DMS153 treated with DMSO at 0.1 percent for 48 hours (cell line): ENCODE measurements at regions not wholly inside any gene's neighbourhood (a gene's known extent, or its start where the extent isn't known, plus 50 kb on each side); places are given as distances from the start of the nearest gene placed in this dataset.
"Not testable (repeated sequence)": the region's sequence is repeated elsewhere in the genome, so short reads cannot be mapped to it uniquely, and the experiment has no call there.

ENCODE experiments used
- DNase-seq: peaks from one replicate; lab custom pipeline; 2025; ENCODE audit not compliant: unreplicated experiment; lab: John Stamatoyannopoulos, UW

- no peak for DNase-seq
These were observed 234.4 kb upstream of the FIGN start for GRCh38 chr2:163970058-163970813.

DNA sequence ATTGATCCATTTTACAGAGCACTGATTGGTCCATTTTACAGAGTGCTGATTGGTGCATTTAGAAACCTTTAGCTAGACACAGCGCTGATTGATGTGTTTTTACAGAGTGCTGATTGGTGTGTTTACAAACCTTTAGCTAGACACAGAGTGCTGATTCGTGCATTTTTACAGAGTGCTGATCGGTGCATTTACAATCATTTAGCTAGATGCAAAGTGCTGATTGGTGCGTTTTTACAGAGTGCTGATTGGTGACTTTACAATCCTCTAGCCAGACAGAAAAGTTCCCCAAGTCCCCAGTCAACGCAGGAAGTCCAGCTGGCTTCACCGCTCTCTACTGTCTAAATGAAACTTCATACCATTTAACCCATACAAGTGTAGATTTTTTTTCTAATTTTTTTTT, 228.5 kb upstream of the FIGN start:
- DNase-seq, result not testable (repeated sequence)

DNA sequence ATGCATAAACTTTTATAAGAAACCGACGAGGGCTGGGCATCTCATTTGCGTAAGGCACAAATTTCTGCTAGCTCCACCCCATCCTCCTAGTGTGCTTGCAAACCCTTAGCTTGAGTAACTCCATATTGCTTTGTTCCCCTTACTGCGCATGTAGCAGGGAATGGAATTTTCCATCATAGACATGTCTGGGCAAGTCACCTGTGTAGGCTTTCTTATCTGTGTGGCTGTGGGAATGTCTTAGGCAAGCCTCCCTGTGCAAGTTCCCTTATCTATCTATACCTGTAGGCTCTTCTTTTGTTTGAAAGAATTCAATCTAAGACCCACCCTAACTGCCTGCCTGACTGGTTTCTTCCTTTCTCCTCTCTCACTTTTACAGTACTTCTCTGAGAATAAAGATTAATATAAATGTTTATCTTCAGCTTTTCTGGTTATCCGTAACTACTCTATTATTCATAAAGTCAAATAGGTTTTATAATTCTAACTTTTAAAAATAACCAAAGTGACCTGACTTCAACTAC, 217.6 kb upstream of the FIGN start:
- no peak for DNase-seq

- DNase-seq, result no peak
These were observed 215.5 kb upstream of the FIGN start for GRCh38 chr2:163951312-163951711.

- DNase-seq, result no peak
These were observed 213.9 kb upstream of the FIGN start for GRCh38 chr2:163949693-163950092.

- no peak for DNase-seq
These were observed 208.5 kb upstream of the FIGN start for GRCh38 chr2:163944347-163944737.

- DNase-seq, result no peak
These were observed 207.9 kb upstream of the FIGN start for GRCh38 chr2:163943403-163944346.

- no peak for DNase-seq
These were observed 198.3 kb upstream of the FIGN start for GRCh38 chr2:163934131-163934530.

- no peak for DNase-seq
These were observed 183.9 kb upstream of the FIGN start for GRCh38 chr2:163919717-163920116.

GRCh38 chr2:163914486-163914885, 178.7 kb upstream of the FIGN start:
- DNase-seq, result not testable (repeated sequence)

DNA sequence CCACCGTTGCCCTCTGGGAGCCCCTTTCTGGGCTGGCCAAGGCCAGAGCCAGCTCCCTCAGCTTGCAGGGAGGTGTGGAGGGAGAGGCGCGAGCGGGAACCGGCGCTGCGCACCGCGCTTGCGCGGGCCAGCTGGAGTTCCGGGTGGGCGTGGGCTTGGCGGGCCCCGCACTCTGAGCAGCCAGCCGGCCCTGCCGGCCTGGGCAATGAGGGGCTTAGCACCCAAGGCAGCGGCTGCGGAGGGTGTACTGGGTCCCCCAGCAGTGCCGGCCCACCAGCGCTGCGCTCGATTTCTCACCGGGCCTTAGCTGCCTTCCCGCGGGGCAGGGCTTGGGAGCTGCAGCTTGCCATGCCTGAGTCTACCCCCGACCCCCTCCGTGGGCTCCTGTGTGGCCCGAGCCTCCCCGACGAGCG, 177.7 kb upstream of the FIGN start:
- DNase-seq, result not testable (repeated sequence)

GRCh38 chr2:163909411-163910080, 173.7 kb upstream of the FIGN start:
- no peak for DNase-seq

- DNase-seq, result no peak
These were observed 170.6 kb upstream of the FIGN start for GRCh38 chr2:163906410-163906809.

DNA sequence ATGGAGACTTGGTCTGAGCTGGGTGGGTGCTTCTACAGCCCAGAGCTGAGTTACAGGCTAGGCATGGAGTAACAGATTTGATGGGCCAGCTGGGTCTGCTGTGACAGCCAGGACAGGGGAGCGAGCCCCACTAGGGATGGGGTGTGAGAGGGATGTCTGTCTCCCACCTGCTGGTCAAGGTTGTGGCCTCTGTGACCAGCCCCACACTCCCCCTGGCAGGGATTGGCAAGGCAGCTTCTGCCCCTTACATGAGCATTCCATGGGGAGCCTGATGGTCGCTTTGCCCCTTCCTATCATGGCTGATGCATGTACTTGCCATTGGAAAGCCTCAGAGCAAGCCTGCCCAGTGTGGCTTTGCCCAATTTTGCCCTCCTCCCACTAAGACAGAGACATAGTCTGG, 162.0 kb upstream of the FIGN start:
- DNase-seq, result no peak

DNA sequence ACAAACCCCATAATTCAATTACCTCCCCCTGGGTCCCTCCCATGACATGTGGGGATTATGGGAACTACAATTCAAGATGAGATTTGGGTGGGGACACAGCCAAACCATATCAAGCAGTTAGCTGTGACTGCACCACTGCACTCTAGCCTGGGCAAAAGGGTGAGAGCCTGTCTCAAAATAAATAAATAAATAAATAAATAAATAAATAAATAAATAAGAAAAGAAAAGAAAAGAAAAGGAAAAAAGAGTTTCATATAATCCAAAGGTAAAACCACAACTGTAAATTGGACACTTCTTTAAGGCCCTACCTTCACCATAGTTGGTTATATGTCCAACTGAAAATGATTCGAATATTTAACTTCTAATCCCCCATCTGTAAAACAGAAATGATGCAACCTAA, 157.6 kb upstream of the FIGN start:
- DNase-seq, result not testable (repeated sequence)

GRCh38 chr2:163888591-163888990, 152.8 kb upstream of the FIGN start:
- DNase-seq, result no peak

DNA sequence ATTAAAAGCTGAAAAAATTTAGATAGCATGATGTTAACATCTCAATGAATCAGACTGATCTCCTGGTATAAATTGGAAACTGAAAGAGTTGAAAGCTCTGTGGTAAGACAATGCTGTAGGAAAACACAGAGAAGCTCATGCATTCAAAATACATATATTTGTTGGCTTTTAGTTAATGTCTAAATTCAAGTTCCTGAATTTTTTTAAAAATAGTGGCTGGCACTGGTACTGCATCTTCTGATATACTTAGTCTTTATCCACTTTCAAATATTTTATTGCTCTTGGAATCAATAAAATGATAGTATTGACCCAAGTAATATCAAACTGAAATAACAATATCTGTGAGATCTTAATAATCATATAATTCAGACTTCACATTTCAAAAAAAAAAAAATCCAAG, 151.4 kb upstream of the FIGN start:
- DNase-seq, result no peak

DNA sequence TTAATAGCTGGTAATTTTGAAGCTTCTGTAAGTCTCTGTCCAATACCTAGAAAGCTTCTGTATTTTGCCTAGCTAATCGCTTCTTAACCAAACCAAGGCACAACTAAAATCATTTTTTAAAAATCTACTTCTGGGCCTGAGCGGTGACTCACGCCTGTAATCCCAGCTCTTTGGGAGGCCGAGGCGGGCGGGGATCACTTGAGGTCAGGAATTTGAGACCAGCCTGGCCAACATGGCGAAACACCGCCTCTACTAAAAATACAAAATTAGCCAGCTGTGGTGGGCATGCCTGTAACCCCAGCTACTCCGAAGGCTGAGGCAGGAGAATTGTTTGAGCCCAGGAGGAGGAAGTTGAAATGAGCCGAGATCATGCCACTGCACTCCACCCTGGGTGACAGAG, 148.6 kb upstream of the FIGN start:
- no peak for DNase-seq

GRCh38 chr2:163878718-163879117, 142.9 kb upstream of the FIGN start:
- DNase-seq, result no peak

DNA sequence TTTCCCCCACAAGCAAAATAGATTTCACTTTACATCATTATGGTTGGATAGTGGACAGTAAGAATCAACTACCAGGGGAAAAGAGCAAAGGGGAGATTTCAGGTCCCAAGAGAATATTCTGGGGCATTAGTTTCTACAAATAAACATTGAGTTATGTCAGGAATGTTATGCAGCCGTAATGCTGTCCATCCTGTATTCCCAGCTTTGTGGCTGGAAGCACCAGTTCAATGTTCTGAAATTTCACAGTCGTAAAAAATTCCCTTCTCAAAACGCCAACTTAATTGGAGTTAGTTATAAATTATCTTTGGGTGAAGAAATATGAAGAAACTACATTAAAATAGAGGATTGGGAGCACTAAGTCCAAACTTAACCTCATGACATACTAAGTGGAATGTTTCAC, 141.5 kb upstream of the FIGN start:
- DNase-seq, result no peak

DNA sequence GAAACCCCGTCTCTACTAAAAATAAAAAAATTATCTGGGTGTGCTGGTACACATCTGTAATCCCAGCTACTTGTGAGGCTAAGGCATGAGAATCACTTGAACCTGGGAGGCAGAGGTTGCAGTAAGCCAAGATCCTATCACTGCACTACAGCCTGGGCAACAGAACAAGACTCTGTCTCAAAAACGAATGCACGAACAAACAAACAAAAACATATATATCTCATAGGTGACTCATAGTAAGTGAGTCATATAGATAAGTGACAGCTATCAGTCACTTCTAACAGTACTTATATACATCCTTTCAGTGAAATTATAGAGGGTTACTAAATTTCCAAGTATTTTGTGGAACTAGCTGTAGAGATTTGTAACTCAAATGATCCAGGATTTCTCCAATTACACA, 127.3 kb upstream of the FIGN start:
- no peak for DNase-seq
